Subcutaneous abdominal adipose tissue (tissue), 5 donors: ENCODE measurements at regions not wholly inside any gene's neighbourhood (a gene's known extent, or its start where the extent isn't known, plus 50 kb on each side); places are given as distances from the start of the nearest gene placed in this dataset.

Experiments
- H3K27ac ChIP-seq: one replicate; pipeline ENCODE4 v1.7.0; 2013; ENCODE audit warnings: low read depth, mild to moderate bottlenecking, inconsistent platforms, low read length, moderate library complexity
- H3K27me3 ChIP-seq, 5 donors: one replicate each; pipeline ENCODE4 v1.7.0; 2013; ENCODE audit warnings: low read length in 5 of 5, inconsistent platforms in 1 of 5; ENCODE audit not compliant: control insufficient read depth in 5 of 5, insufficient read depth in 4 of 5
- H3K36me3 ChIP-seq, 5 donors: one replicate each; pipeline ENCODE4 v1.7.0; 2013; ENCODE audit warnings: low read length in 5 of 5; ENCODE audit not compliant: control insufficient read depth in 5 of 5, insufficient read depth in 5 of 5
- H3K4me1 ChIP-seq, 5 donors: one replicate each; pipeline ENCODE4 v1.7.0; 2013; ENCODE audit warnings: low read length in 5 of 5, mild to moderate bottlenecking in 3 of 5, moderate library complexity in 1 of 5; ENCODE audit not compliant: control insufficient read depth in 5 of 5, insufficient read depth in 5 of 5
- H3K4me3 ChIP-seq, 5 donors: one replicate each; pipeline ENCODE4 v1.7.0; 2013; ENCODE audit warnings: low read length in 5 of 5, low read depth in 1 of 5
- H3K9ac ChIP-seq, 5 donors: one replicate each; pipeline ENCODE4 v1.7.0; 2013; ENCODE audit warnings: low read length in 5 of 5, mild to moderate bottlenecking in 4 of 5, moderate library complexity in 3 of 5
- H3K9me3 ChIP-seq, 5 donors: one replicate each; pipeline ENCODE4 v1.7.0; 2013; ENCODE audit warnings: low read length in 5 of 5; ENCODE audit not compliant: control insufficient read depth in 5 of 5
- donor health status: healthy.
- donor health status: healthy.
- donor health status: healthy.
- donor health status: healthy.
- donor health status: healthy.

DNA sequence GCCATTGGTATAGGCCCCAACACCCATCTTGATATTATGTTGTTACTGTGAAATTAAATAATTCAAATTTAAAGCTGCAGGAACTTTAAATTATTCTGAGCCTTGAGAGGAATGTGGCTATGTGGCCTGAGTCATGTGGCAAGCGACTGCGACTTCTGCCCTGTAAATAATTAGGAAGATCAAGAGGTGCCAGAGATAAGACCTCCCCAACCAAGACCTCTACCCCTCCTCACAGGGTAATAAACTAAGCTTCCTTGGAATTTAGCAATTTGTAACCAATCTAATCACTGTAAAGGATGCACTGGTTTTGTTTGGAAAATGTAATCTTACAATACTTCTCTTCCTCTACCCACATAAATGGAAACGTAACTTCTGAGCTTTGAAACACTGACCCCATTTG is 501.9 kb downstream of the RAPGEF2 start:
- Histone ChIP-seq H3K9ac (no peak overlapping the region), H3K27ac (no peak overlapping the region), H3K9me3 (no peaks in the 10 kb centered on the region), H3K36me3 (no peaks in the 10 kb centered on the region), H3K4me1 (no peaks in the 10 kb centered on the region), H3K27me3 (no peaks in the 10 kb centered on the region), H3K4me3 (no peak overlapping the region)

DNA sequence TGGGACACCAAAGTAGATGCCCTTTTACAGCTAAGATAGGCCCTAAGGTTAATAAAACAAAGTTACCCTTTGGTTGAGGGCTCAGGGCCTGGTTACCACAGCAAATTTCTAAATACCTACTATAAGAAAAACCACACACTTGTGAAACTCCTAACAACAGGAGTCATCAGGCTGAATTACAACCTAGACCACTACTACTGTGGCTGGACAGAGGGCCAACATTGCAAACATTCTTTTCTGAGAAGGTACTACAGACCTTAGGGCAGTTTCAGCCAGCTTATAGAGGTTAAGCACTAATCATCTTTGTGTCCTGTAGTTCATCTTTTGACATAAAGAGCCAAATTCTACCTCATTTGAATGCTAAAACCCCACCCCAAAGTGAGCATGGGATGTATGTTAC is 504.0 kb downstream of the RAPGEF2 start:
- no peaks in the 10 kb centered on the region for H3K4me1 ChIP-seq
- H3K27me3 ChIP-seq, result no peaks in the 10 kb centered on the region
- no peak overlapping the region for H3K27ac ChIP-seq
- no peak overlapping the region for H3K4me3 ChIP-seq
- H3K9me3 ChIP-seq, result no peaks in the 10 kb centered on the region
- no peak overlapping the region for H3K9ac ChIP-seq
- no peaks in the 10 kb centered on the region for H3K36me3 ChIP-seq

DNA sequence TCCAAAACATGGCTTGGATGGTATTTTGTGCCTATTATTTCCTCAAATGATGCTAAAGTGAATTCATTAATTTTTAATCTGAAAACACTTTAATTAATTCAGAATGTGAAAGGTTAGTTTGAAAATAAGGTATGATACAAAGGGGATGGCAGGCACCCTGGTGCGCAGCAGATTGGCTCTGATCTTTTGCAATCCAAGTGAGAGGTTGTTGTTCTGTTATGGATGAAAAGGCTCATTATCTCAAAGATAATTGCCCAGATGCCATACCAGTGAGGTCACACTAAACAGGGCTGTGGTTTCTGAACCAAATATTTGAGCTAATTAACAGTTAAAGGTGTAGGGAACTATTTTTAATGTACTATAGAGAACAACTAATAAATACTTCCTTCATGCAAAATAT is 504.9 kb downstream of the RAPGEF2 start:
- H3K4me1 ChIP-seq, result no peaks in the 10 kb centered on the region

DNA sequence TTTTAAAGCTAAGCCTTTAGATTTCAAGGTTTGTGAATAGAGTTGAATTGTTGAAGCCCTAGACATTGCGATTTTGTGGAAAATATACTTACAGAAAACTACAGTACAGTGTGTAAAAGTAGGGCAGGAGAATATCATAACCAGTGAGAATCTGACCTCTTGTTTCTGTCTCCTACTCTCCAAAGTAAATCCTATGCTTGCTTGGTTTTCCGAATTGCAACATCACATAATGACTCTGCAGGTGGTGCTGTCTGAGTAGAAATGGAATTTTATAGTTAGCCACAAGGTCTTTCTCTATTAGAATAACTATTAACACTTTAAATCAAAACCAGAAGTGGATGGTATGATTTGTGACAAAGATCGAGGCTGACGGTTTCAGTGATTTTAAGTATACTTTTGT is 505.6 kb downstream of the RAPGEF2 start:
- H3K4me1 ChIP-seq, result no peaks in the 10 kb centered on the region
- no peaks in the 10 kb centered on the region for H3K27me3 ChIP-seq
- no peak overlapping the region for H3K4me3 ChIP-seq
- H3K27ac ChIP-seq, result no peak overlapping the region
- H3K9ac ChIP-seq, result no peak overlapping the region
- no peaks in the 10 kb centered on the region for H3K9me3 ChIP-seq
- no peaks in the 10 kb centered on the region for H3K36me3 ChIP-seq

More for the DNA sequence above, 504.9 kb downstream of the RAPGEF2 start:
- Histone ChIP-seq H3K36me3 (no peaks in the 10 kb centered on the region), H3K27ac (no peak overlapping the region), H3K27me3 (no peaks in the 10 kb centered on the region), H3K4me3 (no peak overlapping the region), H3K9ac (no peak overlapping the region), H3K9me3 (no peaks in the 10 kb centered on the region)

DNA sequence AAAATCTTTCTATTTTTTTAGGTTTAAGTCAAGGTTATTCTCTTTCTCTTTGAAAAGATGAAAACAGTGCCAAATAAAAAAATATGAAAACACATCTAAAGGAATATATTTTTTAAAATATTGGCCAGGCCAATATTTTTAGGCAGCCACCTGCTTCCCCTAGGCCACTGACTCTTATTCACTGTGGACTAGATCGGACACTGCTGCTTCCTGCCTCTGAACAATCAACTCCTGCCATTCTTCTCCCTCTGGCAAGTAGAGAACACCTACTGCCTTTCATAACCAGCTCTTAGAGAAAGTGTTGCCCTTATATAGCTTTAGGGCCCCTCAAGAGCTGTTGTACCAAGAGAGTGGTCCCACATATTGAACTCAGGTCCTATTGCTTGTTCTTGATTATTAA is 529.2 kb downstream of the RAPGEF2 start:
- Histone ChIP-seq H3K9ac (no peak overlapping the region), H3K27me3 (no peaks in the 10 kb centered on the region), H3K4me1 (no peaks in the 10 kb centered on the region), H3K36me3 (no peaks in the 10 kb centered on the region), H3K27ac (no peak overlapping the region), H3K4me3 (no peak overlapping the region), H3K9me3 (peaks cover 0 to 4% (median 0%) of the 10 kb centered on the region in 5 donors)

DNA sequence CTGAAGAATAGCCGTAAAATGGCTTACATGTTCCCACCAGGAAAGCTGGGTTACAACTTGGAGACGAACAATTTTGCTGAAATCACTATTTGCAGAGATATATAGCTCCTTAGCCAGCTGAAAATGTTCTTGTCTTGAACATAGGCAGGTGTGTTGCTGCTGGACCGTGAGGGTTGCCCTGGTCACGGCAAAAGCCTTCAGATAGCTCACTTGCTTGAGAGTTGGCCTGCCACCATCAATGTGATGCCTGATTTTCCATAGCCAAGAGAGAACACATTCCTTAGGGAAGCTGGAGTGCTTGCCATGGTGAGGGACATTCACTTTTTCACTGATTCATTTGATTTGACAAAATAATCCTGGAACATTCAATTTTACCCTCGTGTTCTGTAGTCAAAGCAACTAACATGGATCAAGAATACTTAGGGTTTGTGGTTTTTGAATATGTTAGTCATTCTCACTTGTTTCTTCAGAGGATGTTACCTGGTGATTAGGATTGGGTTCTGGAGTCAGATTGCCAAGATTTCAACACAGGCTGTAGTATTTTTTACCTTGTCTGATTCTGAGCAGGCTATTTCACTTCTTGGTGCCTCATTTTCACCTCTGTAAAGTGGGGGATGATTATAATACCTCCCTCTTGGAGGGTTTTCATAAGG is 536.9 kb downstream of the RAPGEF2 start:
- Histone ChIP-seq H3K9ac (no peak overlapping the region), H3K4me3 (no peak overlapping the region), H3K27ac (no peak overlapping the region), H3K36me3 (no peaks in the 10 kb centered on the region), H3K27me3 (no peaks in the 10 kb centered on the region), H3K4me1 (no peaks in the 10 kb centered on the region), H3K9me3 (peaks cover 0 to 2% (median 0%) of the 10 kb centered on the region in 5 donors)

DNA sequence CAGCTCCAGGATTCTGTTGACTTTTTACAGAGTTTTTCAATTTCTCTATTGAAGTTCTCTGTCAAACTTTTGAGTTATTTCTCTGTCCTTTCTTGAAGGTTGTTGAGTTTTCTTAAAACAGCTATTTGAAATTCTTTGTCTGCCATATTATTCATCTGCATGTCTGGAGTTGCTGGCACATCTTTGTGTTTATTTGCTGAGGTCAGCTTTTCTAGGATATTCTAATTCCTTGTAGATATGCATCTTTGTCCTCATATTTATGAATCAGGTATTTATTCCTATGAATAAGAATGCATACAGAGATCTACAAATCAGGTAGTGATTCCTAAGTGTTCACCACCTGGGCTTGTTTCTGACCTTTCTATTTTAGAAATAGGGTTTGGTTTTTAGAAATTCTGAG is 546.4 kb downstream of the RAPGEF2 start:
- Histone ChIP-seq H3K36me3 (no peaks in the 10 kb centered on the region), H3K9me3 (peaks cover 0 to 11% (median 5%) of the 10 kb centered on the region in 5 donors), H3K4me1 (no peaks in the 10 kb centered on the region), H3K27me3 (no peaks in the 10 kb centered on the region), H3K27ac (no peak overlapping the region), H3K9ac (no peak overlapping the region), H3K4me3 (no peak overlapping the region)

DNA sequence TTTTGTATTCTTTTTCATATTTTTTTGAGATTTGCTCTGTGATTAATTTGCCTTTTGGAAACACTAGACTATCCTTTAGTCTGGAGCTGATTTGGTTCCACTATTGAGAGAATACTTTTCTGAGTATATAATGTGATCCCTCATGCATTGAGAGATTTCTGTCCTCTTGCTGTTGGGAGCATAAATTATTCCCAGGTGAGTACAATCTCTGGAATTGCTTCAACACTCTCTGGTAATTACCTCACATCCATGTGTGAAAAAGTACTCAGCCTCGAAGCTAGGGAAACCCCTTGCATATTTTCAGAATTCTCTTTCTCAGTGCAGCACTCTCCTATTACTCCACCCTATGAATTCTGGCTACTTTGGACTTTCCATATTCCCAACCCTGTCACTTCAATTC is 550.0 kb downstream of the RAPGEF2 start:
- no peaks in the 10 kb centered on the region for H3K4me1 ChIP-seq
- H3K36me3 ChIP-seq, result no peaks in the 10 kb centered on the region
- no peak overlapping the region for H3K4me3 ChIP-seq
- H3K9me3 ChIP-seq, result peaks cover 0 to 14% (median 5%) of the 10 kb centered on the region in 5 donors
- H3K9ac ChIP-seq, result no peak overlapping the region
- H3K27me3 ChIP-seq, result no peaks in the 10 kb centered on the region
- no peak overlapping the region for H3K27ac ChIP-seq

DNA sequence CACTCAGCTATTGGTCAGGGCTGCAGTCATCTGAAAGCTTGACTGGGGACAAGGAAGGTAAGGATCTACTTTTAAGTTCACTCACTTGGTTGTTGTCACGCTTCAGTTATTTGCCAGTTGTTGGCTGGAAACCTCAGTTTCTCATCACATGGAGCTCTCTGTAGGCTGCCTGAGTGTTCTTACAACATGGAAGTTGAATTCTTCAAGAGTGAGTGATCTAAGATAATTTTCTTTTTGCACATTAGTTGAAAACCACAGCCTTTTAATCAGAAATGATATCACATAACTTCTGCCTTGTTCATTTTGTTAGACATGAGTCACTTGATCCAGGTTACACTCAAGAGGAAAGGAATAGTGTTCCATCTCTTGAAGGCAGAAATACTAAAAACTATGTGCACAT is 552.7 kb downstream of the RAPGEF2 start:
- Histone ChIP-seq H3K27me3 (no peaks in the 10 kb centered on the region), H3K27ac (no peak overlapping the region)

DNA sequence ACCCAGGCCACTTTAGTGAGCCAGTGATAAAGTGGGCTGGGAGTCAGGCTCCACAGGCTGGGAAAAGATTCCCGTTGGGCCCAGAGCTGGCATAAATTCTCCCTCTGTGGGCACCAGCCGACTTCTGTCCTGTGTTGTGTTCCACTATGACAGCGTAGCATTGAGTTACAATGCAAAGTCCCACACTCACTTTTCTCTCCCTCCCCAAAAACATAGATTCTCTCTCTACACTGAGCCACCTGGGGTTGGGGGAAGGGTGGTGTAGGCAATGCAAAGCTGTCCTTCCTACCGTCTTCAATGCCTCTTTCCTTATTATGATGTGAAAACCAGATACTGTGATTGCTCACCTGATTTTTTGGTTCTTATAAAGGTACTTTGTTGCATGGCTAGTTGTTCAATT is 566.2 kb downstream of the RAPGEF2 start:
- Histone ChIP-seq H3K9ac (no peak overlapping the region), H3K4me3 (no peak overlapping the region), H3K27ac (no peak overlapping the region), H3K4me1 (peaks cover 0 to 6% (median 2%) of the 10 kb centered on the region in 5 donors), H3K9me3 (no peaks in the 10 kb centered on the region), H3K36me3 (no peaks in the 10 kb centered on the region), H3K27me3 (no peaks in the 10 kb centered on the region)

More for the DNA sequence above, 552.7 kb downstream of the RAPGEF2 start:
- no peak overlapping the region for H3K4me3 ChIP-seq
- peaks cover 0 to 3% (median 0%) of the 10 kb centered on the region in 5 donors for H3K9me3 ChIP-seq
- H3K9ac ChIP-seq, result no peak overlapping the region
- H3K4me1 ChIP-seq, result no peaks in the 10 kb centered on the region
- H3K36me3 ChIP-seq, result no peaks in the 10 kb centered on the region
